NCI-H1417 (cell line): ENCODE measurements at regions not wholly inside any gene's neighbourhood (a gene's known extent, or its start where the extent isn't known, plus 50 kb on each side); places are given as distances from the start of the nearest gene placed in this dataset.

Experiments
- DNase-seq, 3 experiments: peaks; one replicate each; lab custom pipeline; 2025; lab: John Stamatoyannopoulos, UW

DNA sequence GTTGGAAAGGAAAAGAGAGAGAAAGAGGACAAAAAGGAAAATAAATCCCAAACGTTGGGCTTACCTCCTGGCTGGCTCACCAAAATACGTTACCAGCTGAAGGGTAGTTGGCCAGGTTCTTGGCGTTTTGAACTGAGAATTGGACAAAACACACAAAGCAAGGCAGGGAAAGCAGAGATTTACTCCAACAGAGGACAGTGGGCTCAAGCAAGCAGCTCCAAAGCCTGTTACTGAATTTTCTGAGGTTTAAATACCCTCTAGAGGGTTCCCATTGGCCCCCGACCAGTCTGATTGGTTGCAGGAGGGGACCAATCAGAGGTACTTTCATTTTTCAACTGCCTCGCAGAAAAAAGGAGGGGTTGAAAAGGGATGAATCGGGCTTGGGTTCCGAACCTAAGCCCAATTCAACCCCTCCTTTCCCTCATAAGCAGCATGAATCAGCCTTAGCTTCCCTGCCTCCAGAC, 55.6 kb upstream of the ALOX12 start:
- DNase-seq = no peak

DNA sequence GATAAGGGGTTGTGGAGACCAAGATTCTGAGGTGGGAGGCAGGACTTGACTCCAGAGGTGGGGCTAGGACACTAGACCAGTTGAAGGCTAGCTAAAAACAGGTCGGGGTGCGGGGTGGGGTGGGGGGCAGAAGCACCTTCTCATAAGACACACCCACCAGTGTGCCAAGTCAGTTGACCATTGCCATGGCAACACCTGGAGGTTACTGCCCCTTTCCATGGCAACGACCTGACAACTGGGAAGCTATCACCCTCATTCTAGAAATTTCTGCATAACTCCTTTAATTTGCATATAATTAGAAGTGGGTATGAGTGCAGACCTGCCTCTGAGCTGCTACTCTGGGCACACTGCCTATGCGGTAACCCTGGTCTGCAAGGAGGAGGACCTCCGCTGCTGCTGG, 53.9 kb upstream of the ALOX12 start:
- no peak for DNase-seq

DNA sequence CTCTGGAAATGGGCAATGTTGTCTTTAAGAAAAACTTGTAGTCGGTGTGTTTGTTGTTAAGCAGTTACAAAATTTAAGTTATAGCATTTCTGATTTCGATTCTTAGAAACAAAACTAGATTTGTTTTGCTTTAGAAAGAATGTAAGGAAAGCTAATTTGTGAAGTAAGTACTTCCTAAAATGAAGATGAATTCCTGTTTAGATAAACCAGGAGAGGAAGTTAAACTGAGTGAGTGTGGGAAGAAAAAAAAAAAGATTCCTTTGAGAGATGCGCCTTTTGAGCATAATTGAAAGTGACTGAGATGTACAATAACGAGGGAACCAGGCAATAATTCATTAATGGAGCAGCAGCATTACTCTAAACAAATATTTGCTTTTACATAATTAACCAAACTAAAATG, 52.4 kb upstream of the ALOX12 start:
- no peak for DNase-seq
